HG02870 (cell line): ENCODE measurements at regions not wholly inside any gene's neighbourhood (a gene's known extent, or its start where the extent isn't known, plus 50 kb on each side); places are given as distances from the start of the nearest gene placed in this dataset.

Experiments
- ATAC-seq: cut with Tn5 transposase; IDR thresholded peaks from one replicate; pipeline ENCODE4 v1.9.1; 2021; ENCODE audit warnings: mild to moderate bottlenecking, moderate library complexity; ENCODE audit not compliant: unreplicated experiment

GRCh38 chr6:140070846-140071473 lies 696.5 kb upstream of the CITED2 start:
- no peak for ATAC-seq

GRCh38 chr6:140069576-140069975 lies 695.1 kb upstream of the CITED2 start:
- ATAC-seq = no peak

- ATAC-seq = no peak
Measured at GRCh38 chr6:140068801-140069200, 694.4 kb upstream of the CITED2 start.

GRCh38 chr6:140064366-140064765 lies 689.9 kb upstream of the CITED2 start:
- ATAC-seq = no peak

- ATAC-seq = no peak
Measured at GRCh38 chr6:140063021-140063399, 688.6 kb upstream of the CITED2 start.

- no peak for ATAC-seq
Measured at GRCh38 chr6:140062043-140063020, 687.9 kb upstream of the CITED2 start.

GRCh38 chr6:140061110-140062042 lies 686.9 kb upstream of the CITED2 start:
- ATAC-seq = no peak

GRCh38 chr6:140059947-140060346 lies 685.5 kb upstream of the CITED2 start:
- ATAC-seq = no peak

- ATAC-seq = no peak
Measured at GRCh38 chr6:140058863-140059262, 684.4 kb upstream of the CITED2 start.

GRCh38 chr6:140052736-140053729 lies 678.6 kb upstream of the CITED2 start:
- no peak for ATAC-seq

GRCh38 chr6:140051521-140052512 lies 677.4 kb upstream of the CITED2 start:
- ATAC-seq = no peak

- no peak for ATAC-seq
Measured at GRCh38 chr6:140050101-140050995, 675.9 kb upstream of the CITED2 start.

- ATAC-seq = no peak
Measured at GRCh38 chr6:140049251-140049650, 674.8 kb upstream of the CITED2 start.

- ATAC-seq = no peak
Measured at GRCh38 chr6:140048202-140048790, 673.8 kb upstream of the CITED2 start.

- ATAC-seq = no peak
Measured at GRCh38 chr6:140047321-140047720, 672.9 kb upstream of the CITED2 start.

GRCh38 chr6:140046016-140046632 lies 671.7 kb upstream of the CITED2 start:
- ATAC-seq = no peak

- no peak for ATAC-seq
Measured at GRCh38 chr6:140045116-140045515, 670.7 kb upstream of the CITED2 start.
